NT2/D1 (cell line): ENCODE measurements at regions not wholly inside any gene's neighbourhood (a gene's known extent, or its start where the extent isn't known, plus 50 kb on each side); places are given as distances from the start of the nearest gene placed in this dataset.

Experiments
- SUZ12 ChIP-seq: IDR thresholded peaks from 2 replicates; pipeline ENCODE4 v1.6.1; 2011; ENCODE audit not compliant: insufficient read length, insufficient read depth; ENCODE audit errors: extremely low read depth
- YY1 ChIP-seq: IDR thresholded peaks from 2 replicates; pipeline ENCODE4 v1.6.1; 2011; ENCODE audit not compliant: insufficient read length, insufficient read depth
- ZNF274 ChIP-seq: IDR thresholded peaks from 2 replicates; pipeline ENCODE4 v1.6.1; 2011; ENCODE audit warnings: mild to moderate bottlenecking, low read depth, low read length

DNA sequence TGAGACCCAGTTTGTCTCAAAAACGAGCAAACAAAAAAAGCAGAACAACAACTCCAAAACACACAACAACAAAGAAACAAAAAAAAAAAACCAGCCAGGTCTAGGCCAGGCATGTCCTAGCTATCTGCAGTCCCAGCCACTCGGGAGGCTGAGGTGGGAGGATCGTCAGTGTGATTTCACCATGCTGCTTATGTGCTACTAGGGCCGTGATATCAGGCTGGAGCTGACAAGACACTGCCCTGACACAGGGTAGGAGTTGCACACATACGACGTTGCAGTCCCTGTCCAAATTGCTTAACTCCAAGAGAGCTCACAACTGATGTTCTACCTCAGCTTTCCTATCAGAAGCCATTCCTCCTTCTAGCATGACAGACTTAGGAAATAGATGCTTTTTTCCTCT is 204.9 kb downstream of the AASDH start:
- TF ChIP-seq YY1: no peak
- TF ChIP-seq ZNF274: no peak
- TF ChIP-seq SUZ12: no peak
